GM11168 (cell line): ENCODE measurements at regions not wholly inside any gene's neighbourhood (a gene's known extent, or its start where the extent isn't known, plus 50 kb on each side); places are given as distances from the start of the nearest gene placed in this dataset.

Source experiments
- in situ Hi-C: fragments of 300-500 bp; cut with MboI; formaldehyde crosslinking; loops from one replicate; pipeline ENCODE4 v1.12.0; 2022; ENCODE audit warnings: low sequenced_read_pairs; ENCODE audit not compliant: unreplicated experiment

GRCh38 chr2:217505303-217505702 lies 497.5 kb downstream of the TNS1 start:
- in situ Hi-C loops, result no loop called here

- in situ Hi-C loops, result no loop called here
Observed at GRCh38 chr2:217501887-217502286, 500.9 kb downstream of the TNS1 start.

- in situ Hi-C loops, result no loop called here
Observed at GRCh38 chr2:217497843-217498377, 504.9 kb downstream of the TNS1 start.

GRCh38 chr2:217494557-217494956 lies 508.2 kb downstream of the TNS1 start:
- in situ Hi-C loops, result no loop called here

GRCh38 chr2:217491271-217491670 lies 511.5 kb downstream of the TNS1 start:
- in situ Hi-C loops, result no loop called here

GRCh38 chr2:217489145-217489960 lies 513.4 kb downstream of the TNS1 start:
- in situ Hi-C loops, result no loop called here

GRCh38 chr2:217484046-217484445 lies 518.7 kb downstream of the TNS1 start:
- in situ Hi-C loops, result no loop called here

- in situ Hi-C loops, result no loop called here
Observed at GRCh38 chr2:217482056-217482710, 520.6 kb downstream of the TNS1 start.

- in situ Hi-C loops, result no loop called here
Observed at GRCh38 chr2:217481577-217481976, 521.2 kb downstream of the TNS1 start.

- in situ Hi-C loops, result no loop called here
Observed at GRCh38 chr2:217479566-217479965, 523.2 kb downstream of the TNS1 start.

GRCh38 chr2:217478831-217479455 lies 523.9 kb downstream of the TNS1 start:
- in situ Hi-C loops, result no loop called here

GRCh38 chr2:217477583-217477982 lies 525.2 kb downstream of the TNS1 start:
- in situ Hi-C loops, result no loop called here

GRCh38 chr2:217475791-217476190 lies 527.0 kb downstream of the TNS1 start:
- in situ Hi-C loops, result no loop called here

GRCh38 chr2:217475101-217475500 lies 527.7 kb downstream of the TNS1 start:
- in situ Hi-C loops, result no loop called here

- in situ Hi-C loops, result no loop called here
Observed at GRCh38 chr2:217471319-217471718, 531.5 kb downstream of the TNS1 start.

- in situ Hi-C loops, result no loop called here
Observed at GRCh38 chr2:217469203-217469810, 533.5 kb downstream of the TNS1 start.

- in situ Hi-C loops, result no loop called here
Observed at GRCh38 chr2:217468042-217468830, 534.6 kb downstream of the TNS1 start.

- in situ Hi-C loops, result no loop called here
Observed at GRCh38 chr2:217467331-217467730, 535.5 kb downstream of the TNS1 start.

GRCh38 chr2:217466805-217467204 lies 536.0 kb downstream of the TNS1 start:
- in situ Hi-C loops, result no loop called here

- in situ Hi-C loops, result no loop called here
Observed at GRCh38 chr2:217466104-217466503, 536.7 kb downstream of the TNS1 start.
